Fibroblast of pulmonary artery (primary cell): ENCODE measurements at regions not wholly inside any gene's neighbourhood (a gene's known extent, or its start where the extent isn't known, plus 50 kb on each side); places are given as distances from the start of the nearest gene placed in this dataset.

Experiments used
- DNase-seq: peaks from one replicate; pipeline ENCODE4 v3.0.0-alpha.2; 2010; ENCODE audit warnings: low read depth
- H3K4me3 ChIP-seq: replicated peaks from 2 replicates; pipeline ENCODE4 v1.5.1; 2011; ENCODE audit warnings: low read depth, mild to moderate bottlenecking, control low read depth, low read length, moderate library complexity
- TF ChIP-seq, protein P1 (sequence below): IDR thresholded peaks from 2 replicates; pipeline ENCODE4 v1.5.1; 2011; ENCODE audit warnings: mild to moderate bottlenecking, control low read depth, low read length, inconsistent platforms; ENCODE audit errors: missing control alignments

- DNase-seq: no peak
- TF ChIP-seq, protein P1, sequence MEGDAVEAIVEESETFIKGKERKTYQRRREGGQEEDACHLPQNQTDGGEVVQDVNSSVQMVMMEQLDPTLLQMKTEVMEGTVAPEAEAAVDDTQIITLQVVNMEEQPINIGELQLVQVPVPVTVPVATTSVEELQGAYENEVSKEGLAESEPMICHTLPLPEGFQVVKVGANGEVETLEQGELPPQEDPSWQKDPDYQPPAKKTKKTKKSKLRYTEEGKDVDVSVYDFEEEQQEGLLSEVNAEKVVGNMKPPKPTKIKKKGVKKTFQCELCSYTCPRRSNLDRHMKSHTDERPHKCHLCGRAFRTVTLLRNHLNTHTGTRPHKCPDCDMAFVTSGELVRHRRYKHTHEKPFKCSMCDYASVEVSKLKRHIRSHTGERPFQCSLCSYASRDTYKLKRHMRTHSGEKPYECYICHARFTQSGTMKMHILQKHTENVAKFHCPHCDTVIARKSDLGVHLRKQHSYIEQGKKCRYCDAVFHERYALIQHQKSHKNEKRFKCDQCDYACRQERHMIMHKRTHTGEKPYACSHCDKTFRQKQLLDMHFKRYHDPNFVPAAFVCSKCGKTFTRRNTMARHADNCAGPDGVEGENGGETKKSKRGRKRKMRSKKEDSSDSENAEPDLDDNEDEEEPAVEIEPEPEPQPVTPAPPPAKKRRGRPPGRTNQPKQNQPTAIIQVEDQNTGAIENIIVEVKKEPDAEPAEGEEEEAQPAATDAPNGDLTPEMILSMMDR: no peak
Measured at GRCh38 chr5:144941004-144941403, 770.3 kb downstream of the KCTD16 start.

GRCh38 chr5:144918371-144918770 is 747.7 kb downstream of the KCTD16 start:
- TF ChIP-seq, protein P1: no peak
- no peak for DNase-seq
- H3K4me3 ChIP-seq: no peak overlapping the region

More at GRCh38 chr5:144941004-144941403, 770.3 kb downstream of the KCTD16 start:
- no peak overlapping the region for H3K4me3 ChIP-seq

- H3K4me3 ChIP-seq: no peak overlapping the region
- DNase-seq: no peak
- TF ChIP-seq, protein P1: no peak
Measured at GRCh38 chr5:144915452-144915851, 744.8 kb downstream of the KCTD16 start.

DNA sequence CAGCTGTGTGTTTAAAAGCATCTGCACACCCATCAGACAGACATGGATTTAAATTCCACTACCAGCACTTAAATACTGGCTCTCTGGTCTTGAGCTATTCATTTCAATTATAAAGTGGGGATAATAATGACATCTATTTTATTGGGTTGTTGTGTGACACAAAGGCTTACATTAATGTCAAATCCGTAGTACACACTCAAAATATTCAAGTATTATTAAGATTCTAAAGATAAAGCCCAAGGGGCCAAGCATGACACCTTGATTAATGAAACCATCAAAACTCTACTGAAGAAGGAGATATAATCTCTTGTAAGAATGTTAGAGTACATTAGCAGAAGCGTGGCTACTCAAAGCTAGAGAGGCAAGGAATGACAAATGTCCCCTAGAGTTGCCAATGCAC is 743.0 kb downstream of the KCTD16 start:
- TF ChIP-seq, protein P1: no peak
- no peak overlapping the region for H3K4me3 ChIP-seq
- DNase-seq: no peak

- no peak overlapping the region for H3K4me3 ChIP-seq
- TF ChIP-seq, protein P1: no peak
- no peak for DNase-seq
Measured at GRCh38 chr5:144896473-144896872, 725.8 kb downstream of the KCTD16 start.

- DNase-seq: no peak
- TF ChIP-seq, protein P1: no peak
- no peak overlapping the region for H3K4me3 ChIP-seq
Measured at GRCh38 chr5:144886668-144887067, 716.0 kb downstream of the KCTD16 start.

GRCh38 chr5:144882739-144883283 is 712.1 kb downstream of the KCTD16 start:
- TF ChIP-seq, protein P1: no peak
- no peak overlapping the region for H3K4me3 ChIP-seq
- DNase-seq: no peak
